Prostate gland (tissue), 2 donors: ENCODE measurements at regions not wholly inside any gene's neighbourhood (a gene's known extent, or its start where the extent isn't known, plus 50 kb on each side); places are given as distances from the start of the nearest gene placed in this dataset.

Experiments used
- DNase-seq: peaks from one replicate; pipeline ENCODE4 v3.0.0-alpha.2; 2019; ENCODE audit warnings: low spot score
- H3K27ac ChIP-seq, 2 donors: fragments of 200-600 bp; sonication (generic); 2 replicates each; pipeline ENCODE4 v1.5.1; 2017 to 2019
- H3K27me3 ChIP-seq: fragments of 200-600 bp; sonication (generic); replicated peaks from 2 replicates; pipeline ENCODE4 v1.5.1; 2019; ENCODE audit not compliant: insufficient read depth
- H3K36me3 ChIP-seq, 2 donors: fragments of 200-600 bp; sonication (generic); 1 replicate in 1 of 2; 2 replicates in 1 of 2; pipeline versions ENCODE4 v1.5.1 to v1.8.1; 2017 to 2019
- H3K4me1 ChIP-seq: fragments of 200-600 bp; sonication (generic); replicated peaks from 2 replicates; pipeline ENCODE4 v1.5.1; 2019
- H3K4me3 ChIP-seq, 2 donors: fragments of 200-600 bp; sonication (generic); 2 replicates each; pipeline ENCODE4 v1.5.1; 2017 to 2019
- H3K9me3 ChIP-seq: fragments of 200-600 bp; sonication (generic); 2 replicates; pipeline ENCODE4 v1.5.1; 2017
- POLR2A ChIP-seq: fragments of 450-650 bp; IDR thresholded peaks from one replicate; pipeline ENCODE4 v1.6.1; 2016; ENCODE audit warnings: antibody characterized with exemption, mild to moderate bottlenecking
- POLR2AphosphoS5 ChIP-seq: sonication (generic); formaldehyde crosslinking; IDR thresholded peaks from one replicate; pipeline ENCODE4 v1.6.1; 2017; ENCODE audit warnings: antibody characterized with exemption
- WGBS: methylation state at CpG from one replicate; pipeline ENCODE4 v1.1.5; 2018; 5-methylcytosine and 5-hydroxymethylcytosine counted together
- intact Hi-C: fragments of 100-400 bp; cut with DNase I; formaldehyde crosslinking; loops from one replicate; pipeline ENCODE4 v1.14.2; 2022
- TF ChIP-seq, protein P1 (sequence below), 4 experiments: fragments of 200-600 bp in 2 of 4; fragments of 450-650 bp in 2 of 4; sonication (generic) in 2 of 4; IDR thresholded peaks; 1 replicate in 3 of 4; 2 replicates in 1 of 4; pipeline ENCODE4 v1.5.1; 2016 to 2019; ENCODE audit warnings: antibody characterized with exemption in 4 of 4, mild to moderate bottlenecking in 2 of 4, moderate library complexity in 2 of 4

DNA sequence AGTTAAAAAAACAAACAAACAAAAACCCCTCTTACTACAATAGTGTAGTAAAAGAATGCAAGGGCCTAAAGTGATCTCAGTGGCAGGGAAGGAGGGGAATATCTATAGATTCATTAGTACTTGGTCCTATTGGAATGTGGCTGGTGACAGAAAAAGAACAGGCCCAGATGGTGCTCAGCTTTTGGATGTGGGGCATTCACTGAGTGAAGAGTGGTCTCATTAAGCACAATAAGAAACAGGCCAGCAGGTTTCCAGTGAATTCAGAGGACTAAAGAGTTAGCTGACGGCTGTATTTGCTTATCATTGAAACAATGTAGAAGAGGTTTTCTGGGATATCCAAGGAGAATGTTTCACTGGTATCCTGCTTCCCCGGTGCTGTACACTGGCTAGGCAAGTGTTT lies 243.8 kb upstream of the HHIP start:
- WGBS: 80% methylated on average over 2 of the region's 2 CpGs
- TF ChIP-seq POLR2A (no peak), POLR2AphosphoS5 (no peak)
- TF ChIP-seq, protein P1, sequence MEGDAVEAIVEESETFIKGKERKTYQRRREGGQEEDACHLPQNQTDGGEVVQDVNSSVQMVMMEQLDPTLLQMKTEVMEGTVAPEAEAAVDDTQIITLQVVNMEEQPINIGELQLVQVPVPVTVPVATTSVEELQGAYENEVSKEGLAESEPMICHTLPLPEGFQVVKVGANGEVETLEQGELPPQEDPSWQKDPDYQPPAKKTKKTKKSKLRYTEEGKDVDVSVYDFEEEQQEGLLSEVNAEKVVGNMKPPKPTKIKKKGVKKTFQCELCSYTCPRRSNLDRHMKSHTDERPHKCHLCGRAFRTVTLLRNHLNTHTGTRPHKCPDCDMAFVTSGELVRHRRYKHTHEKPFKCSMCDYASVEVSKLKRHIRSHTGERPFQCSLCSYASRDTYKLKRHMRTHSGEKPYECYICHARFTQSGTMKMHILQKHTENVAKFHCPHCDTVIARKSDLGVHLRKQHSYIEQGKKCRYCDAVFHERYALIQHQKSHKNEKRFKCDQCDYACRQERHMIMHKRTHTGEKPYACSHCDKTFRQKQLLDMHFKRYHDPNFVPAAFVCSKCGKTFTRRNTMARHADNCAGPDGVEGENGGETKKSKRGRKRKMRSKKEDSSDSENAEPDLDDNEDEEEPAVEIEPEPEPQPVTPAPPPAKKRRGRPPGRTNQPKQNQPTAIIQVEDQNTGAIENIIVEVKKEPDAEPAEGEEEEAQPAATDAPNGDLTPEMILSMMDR (IDR thresholded peaks at IDR 0.05): no peak

DNA sequence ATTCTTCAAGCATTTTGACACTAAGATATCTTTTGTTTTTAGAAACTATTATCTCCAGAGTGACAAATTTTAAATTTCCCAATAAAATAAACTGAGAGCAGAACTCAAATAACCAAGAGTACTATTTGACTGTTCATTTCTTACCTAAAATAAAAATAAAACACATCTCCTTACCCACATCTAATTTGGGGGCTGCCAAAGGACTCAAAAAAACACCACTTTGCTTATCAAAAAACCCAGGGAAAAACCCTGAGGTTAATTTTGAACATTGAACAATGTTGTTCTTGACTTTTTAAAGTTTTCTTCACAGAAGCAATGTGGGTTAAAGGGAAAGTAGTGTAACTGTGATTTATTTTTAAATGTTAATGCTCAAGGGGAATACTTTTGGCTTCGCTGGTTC lies 243.0 kb upstream of the HHIP start:
- intact Hi-C loops: no loop called here
- Histone ChIP-seq H3K27me3 (no peaks in the 10 kb centered on the region), H3K27ac (no peak overlapping the region), H3K9me3 (no peaks in the 10 kb centered on the region), H3K36me3 (no peaks in the 10 kb centered on the region), H3K4me3 (no peak overlapping the region), H3K4me1 (no peaks in the 10 kb centered on the region)
- 92% methylated on average over 1 of the region's 1 CpG for WGBS
- TF ChIP-seq POLR2A: no peak
- no peak for TF ChIP-seq POLR2AphosphoS5
- TF ChIP-seq, protein P1 (IDR thresholded peaks at IDR 0.05): no peak
- no peak for DNase-seq

More for the DNA sequence above, 243.8 kb upstream of the HHIP start:
- Histone ChIP-seq H3K27me3 (no peaks in the 10 kb centered on the region), H3K36me3 (no peaks in the 10 kb centered on the region), H3K9me3 (no peaks in the 10 kb centered on the region), H3K27ac (no peak overlapping the region), H3K4me1 (no peaks in the 10 kb centered on the region), H3K4me3 (no peak overlapping the region)
- intact Hi-C loops: no loop called here
- no peak for DNase-seq

DNA sequence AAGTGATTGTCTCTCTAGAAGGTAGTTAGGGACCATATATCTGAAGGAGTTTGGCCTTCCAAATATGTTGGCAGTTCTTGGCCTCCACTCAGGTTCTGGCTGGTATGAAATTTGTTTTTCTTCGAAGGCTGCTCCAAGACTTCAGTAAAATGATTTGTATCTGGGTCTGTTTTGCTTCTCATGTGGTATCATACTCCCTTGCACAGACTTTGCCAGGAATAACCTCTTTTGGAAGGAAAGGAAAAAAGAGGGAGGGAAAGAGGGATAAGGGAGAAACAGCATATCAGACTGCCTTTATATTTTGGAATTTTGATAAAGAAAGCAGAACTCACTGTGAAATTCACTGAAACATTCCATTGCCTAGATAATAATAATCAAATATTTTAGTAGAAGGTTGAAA lies 242.1 kb upstream of the HHIP start:
- Histone ChIP-seq H3K27ac (no peak overlapping the region), H3K9me3 (no peaks in the 10 kb centered on the region), H3K4me3 (no peak overlapping the region), H3K36me3 (no peaks in the 10 kb centered on the region), H3K27me3 (no peaks in the 10 kb centered on the region), H3K4me1 (no peaks in the 10 kb centered on the region)
- no peak for DNase-seq
- intact Hi-C loops: no loop called here
- no peak for TF ChIP-seq POLR2AphosphoS5
- no peak for TF ChIP-seq POLR2A
- TF ChIP-seq, protein P1 (IDR thresholded peaks at IDR 0.05): no peak
- 29% methylated on average over 1 of the region's 1 CpG for WGBS

DNA sequence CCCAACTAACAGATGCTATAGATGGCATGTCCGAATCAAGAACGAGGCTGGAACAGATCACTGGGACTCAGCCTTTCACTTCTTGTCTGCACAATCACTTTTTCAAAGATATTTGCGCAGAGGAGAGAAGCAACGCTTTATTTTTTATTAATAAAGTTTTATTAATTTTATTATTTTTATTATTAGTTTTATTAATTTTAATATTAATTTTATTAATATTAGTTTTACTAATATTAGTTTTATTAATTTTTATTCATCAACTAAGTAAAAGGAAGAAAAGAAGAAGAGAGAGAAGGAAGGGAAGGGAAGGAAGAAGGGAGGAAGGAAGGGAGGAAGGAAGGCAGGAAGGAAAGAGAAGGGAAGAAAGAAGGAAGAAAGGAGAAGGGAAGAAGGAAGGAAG lies 236.4 kb upstream of the HHIP start:
- no peak for DNase-seq
- Histone ChIP-seq H3K4me1 (no peaks in the 10 kb centered on the region), H3K27ac (no peak overlapping the region), H3K27me3 (no peaks in the 10 kb centered on the region), H3K36me3 (no peaks in the 10 kb centered on the region), H3K9me3 (no peaks in the 10 kb centered on the region), H3K4me3 (no peak overlapping the region)
- intact Hi-C loops: no loop called here
- 84% methylated on average over 4 of the region's 4 CpGs for WGBS
- TF ChIP-seq POLR2A (no peak), POLR2AphosphoS5 (no peak)
- TF ChIP-seq, protein P1 (IDR thresholded peaks at IDR 0.05): no peak

DNA sequence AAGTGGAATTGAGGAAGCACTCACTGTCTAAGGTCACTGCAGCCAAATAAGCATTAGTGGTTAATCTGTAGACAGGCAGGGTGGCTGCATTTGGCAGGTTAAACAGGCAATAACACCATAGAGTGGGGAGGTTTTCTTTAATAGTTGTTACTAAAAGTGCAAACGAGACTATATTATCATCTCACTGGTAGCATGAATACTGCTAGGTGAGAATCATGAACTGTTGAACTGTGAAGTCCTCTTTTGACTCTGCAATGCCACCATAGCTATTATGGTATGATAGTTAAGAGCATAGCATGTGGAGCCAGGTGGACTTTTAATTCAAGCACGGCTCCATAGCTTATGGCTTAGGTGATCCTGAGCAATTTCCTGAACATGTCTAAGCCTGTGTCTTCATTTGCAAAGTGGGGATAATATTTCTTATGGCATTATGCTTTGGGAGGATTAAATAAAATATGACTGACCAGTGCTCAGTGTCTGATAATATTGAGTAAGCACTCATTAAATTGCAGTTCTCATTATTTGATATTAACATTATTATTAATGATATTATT lies 235.6 kb upstream of the HHIP start:
- intact Hi-C loops: no loop called here
- no peak overlapping the region for H3K4me3 ChIP-seq
- WGBS: 61% methylated on average over 2 of the region's 2 CpGs

More for the DNA sequence above, 235.6 kb upstream of the HHIP start:
- TF ChIP-seq POLR2AphosphoS5: no peak
- TF ChIP-seq, protein P1 (IDR thresholded peaks at IDR 0.05): no peak
- TF ChIP-seq POLR2A: no peak
- Histone ChIP-seq H3K9me3 (no peaks in the 10 kb centered on the region), H3K36me3 (no peaks in the 10 kb centered on the region), H3K27me3 (no peaks in the 10 kb centered on the region), H3K27ac (no peak overlapping the region), H3K4me1 (no peaks in the 10 kb centered on the region)
- DNase-seq: no peak
